GM21381 (cell line): ENCODE measurements at regions not wholly inside any gene's neighbourhood (a gene's known extent, or its start where the extent isn't known, plus 50 kb on each side); places are given as distances from the start of the nearest gene placed in this dataset.
"Not testable (repeated sequence)": the region's sequence is repeated elsewhere in the genome, so short reads cannot be mapped to it uniquely, and the experiment has no call there.

ENCODE experiments used
- ATAC-seq: cut with Tn5 transposase; IDR thresholded peaks from one replicate; pipeline ENCODE4 v1.9.1; 2021; ENCODE audit warnings: mild to moderate bottlenecking, moderate library complexity; ENCODE audit not compliant: unreplicated experiment

- no peak for ATAC-seq
Measured at GRCh38 chr5:7073666-7074065, 322.3 kb upstream of the ADCY2 start.

DNA sequence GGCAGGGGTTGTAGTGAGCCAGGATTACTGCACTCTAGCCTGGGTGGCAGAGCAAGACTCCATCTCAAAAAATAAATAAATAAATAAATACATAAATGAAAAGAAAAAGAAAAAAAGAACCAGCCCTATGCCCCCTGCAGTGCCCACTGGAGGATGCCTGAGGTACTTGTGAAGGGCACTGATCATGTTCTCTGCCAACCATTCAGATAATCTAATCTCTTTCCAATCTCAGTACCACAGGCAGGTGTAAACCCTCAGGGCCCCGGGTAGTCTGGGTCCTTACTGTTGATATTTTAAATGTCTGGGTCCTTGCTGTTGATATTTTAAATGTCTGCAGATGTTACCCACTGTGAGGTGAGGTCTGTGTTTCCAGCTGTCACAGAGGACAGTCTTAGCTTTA lies 321.8 kb upstream of the ADCY2 start:
- no peak for ATAC-seq

DNA sequence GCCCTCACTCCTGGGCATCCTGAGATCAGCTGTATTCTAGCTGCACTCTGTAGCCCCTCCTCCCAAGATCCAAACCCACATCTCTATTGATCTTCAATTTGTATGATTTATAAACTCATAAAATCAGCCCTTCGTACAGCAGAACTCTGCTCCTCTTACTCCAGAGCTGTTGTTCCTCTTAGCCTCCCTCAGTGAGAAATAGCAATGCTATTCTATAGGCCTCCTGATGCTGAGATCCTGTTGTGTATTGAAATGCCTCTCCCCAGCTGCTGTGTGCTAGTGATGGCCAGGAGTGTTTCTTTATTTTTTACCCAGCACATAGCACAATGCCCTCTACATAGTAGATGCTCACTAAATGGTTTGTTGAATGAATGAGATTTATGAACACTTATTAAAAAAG lies 320.5 kb upstream of the ADCY2 start:
- no peak for ATAC-seq

GRCh38 chr5:7078101-7078500 lies 317.8 kb upstream of the ADCY2 start:
- no peak for ATAC-seq

DNA sequence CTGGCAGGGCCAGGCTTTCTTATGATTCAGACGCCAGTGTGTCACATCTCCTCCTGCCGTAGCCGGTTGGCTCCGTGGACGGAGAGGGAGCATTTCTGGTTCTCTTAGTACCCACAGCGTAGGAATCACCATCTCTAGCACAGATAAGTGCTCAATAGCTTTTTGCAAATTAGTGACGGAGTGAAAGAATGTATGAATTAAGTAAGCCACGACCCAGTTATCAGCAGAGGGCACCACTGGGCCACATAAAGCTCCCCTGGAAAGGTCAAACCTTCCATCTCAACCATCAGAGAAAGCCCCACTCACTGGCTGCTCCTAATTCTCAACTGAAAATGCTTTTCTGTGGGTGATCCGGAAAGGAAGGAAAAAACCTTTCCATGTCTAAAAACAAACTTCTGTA lies 317.0 kb upstream of the ADCY2 start:
- no peak for ATAC-seq

- ATAC-seq: no peak
Measured at GRCh38 chr5:7080501-7080900, 315.4 kb upstream of the ADCY2 start.

- ATAC-seq: no peak
Measured at GRCh38 chr5:7087719-7088297, 308.1 kb upstream of the ADCY2 start.

GRCh38 chr5:7088849-7089248 lies 307.1 kb upstream of the ADCY2 start:
- ATAC-seq: no peak

GRCh38 chr5:7094626-7095025 lies 301.3 kb upstream of the ADCY2 start:
- ATAC-seq: no peak

GRCh38 chr5:7096294-7096693 lies 299.6 kb upstream of the ADCY2 start:
- ATAC-seq: no peak

DNA sequence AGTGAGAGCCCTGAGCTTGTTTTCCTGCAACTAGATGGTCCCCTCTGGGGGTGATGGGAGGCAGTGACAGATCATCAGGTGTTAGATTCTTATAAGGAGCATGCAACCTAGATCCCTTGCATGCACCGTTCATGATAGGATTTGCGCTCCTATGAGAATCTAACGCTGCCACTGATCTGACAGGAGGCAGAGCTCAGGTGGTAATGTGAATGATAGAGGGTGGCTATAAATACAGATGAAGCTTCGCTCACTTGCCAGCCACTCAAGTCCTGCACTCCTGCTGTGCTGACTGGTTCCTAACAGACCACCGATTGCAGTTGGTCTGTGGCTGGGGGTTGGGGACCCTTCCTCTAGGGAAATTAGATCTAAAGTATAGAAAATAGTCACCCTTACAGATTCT lies 290.6 kb upstream of the ADCY2 start:
- no peak for ATAC-seq

DNA sequence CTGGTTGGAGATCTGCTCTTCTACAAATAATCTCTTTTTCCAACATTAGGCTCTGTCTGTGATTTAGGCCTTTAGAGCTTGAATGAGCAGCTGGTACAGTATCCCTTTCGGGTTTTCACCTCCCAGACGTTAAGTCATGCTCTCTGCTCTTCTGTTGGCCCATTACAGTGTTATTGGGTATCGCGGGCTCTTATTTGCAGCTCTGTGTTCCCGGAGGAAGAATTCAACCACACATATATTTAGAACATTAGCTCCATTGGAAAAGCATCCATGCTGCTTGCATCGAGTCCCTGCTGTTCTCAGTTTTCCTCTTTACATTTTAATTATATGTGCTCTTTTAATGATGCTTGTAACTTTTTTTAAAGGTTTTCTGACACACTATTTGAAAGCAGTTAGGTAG lies 278.0 kb upstream of the ADCY2 start:
- no peak for ATAC-seq

DNA sequence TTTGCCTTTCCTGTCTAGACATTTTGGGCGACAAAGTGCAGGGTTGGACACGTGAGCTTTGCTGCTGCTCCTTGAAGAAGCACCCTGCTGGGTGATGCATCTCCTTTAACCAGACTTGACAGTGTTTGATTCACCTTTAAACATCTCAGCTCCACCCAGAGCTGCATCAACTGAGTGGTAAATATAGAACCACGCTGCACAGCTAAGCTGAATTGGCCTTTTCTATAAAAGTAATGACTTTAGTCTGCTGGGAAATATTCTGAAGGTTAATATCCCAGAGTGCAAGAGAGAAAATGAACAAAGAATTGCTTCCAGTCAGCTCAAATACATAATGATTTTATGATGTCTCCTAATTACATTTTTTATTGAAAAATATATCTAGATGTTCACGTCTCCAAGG lies 264.3 kb upstream of the ADCY2 start:
- ATAC-seq: no peak

DNA sequence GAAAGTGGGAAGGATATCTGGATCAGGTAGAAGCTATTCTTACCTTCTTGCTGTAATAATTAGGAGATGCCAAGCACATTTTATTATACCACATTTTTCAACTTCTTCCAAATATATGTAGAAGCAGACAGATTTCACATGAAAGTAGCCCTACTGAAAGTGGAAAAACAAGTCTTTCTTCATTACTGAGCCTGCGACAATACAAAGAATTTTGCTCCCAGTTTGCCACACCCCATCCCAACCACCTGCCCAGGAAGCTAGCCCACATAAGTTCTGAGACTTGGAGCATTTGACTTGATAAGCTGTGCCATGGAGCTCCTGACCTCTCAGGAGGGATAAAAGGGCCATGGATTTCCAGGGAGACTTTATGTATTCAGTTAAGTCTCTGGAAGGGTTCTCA lies 249.1 kb upstream of the ADCY2 start:
- ATAC-seq: no peak

- ATAC-seq: no peak
Measured at GRCh38 chr5:7157083-7157482, 238.9 kb upstream of the ADCY2 start.

DNA sequence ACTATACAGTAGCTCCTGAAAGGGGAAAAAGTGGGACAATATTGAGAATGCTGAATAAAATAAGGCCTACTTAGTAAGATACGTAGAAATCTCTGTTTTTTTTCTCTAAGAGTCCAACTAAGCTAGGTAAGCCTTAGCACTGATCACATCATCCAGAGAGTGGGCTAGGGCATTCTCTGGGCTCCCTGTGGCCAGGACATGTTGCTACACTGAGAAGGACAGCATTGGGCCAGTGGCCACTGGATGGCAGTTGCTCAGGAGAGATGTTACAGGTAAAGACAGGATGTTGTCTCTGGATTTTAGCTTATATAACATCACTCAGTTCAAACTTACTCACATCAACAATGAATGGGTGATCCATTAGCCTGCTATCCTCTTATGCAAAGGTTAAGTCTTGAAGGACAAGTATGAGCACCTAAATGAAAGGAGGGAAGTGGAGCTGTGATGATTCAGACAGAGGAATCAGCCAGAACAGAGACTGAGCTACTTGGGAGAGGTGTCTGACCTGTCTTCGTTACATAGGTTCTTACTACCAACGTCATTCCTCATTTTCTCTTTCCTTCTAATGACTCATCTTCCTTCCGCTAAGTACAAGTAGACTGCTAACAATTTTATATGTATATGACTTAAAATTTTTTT lies 226.6 kb upstream of the ADCY2 start:
- ATAC-seq: no peak

DNA sequence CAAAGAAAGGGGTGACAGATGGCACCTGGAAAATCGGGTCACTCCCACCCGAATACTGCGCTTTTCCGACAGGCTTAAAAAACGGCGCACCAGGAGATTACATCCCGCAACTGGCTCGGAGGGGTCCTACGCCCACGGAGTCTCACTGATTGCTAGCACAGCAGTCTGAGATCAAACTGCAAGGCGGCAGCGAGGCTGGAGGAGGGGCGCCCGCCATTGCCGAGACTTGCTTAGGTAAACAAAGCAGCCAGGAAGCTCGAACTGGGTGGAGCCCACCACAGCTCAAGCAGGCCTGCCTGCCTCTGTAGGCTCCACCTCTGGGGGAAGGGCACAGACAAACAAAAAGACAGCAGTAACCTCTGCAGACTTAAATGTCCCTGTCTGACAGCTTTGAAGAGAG lies 225.2 kb upstream of the ADCY2 start:
- ATAC-seq: not testable (repeated sequence)

DNA sequence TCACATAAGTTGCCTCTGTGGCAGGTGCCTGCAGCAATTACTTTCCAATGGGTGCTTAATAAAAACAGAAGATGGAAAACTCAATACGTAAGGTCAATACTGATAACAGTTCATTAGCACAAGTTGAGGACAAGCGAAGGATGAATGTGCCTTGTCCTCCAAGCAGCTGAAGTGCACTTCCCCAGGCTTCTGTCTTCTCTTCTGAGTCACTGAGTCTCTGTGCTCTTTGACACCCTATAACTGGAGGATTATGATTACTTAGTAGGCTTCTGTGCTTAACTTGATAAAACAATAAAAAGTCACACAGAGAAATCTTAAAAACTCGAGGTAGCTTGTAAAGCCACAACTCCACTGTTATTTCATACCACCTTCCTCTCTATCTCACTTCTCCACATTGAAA lies 216.6 kb upstream of the ADCY2 start:
- ATAC-seq: no peak

- no peak for ATAC-seq
Measured at GRCh38 chr5:7181841-7182240, 214.1 kb upstream of the ADCY2 start.

DNA sequence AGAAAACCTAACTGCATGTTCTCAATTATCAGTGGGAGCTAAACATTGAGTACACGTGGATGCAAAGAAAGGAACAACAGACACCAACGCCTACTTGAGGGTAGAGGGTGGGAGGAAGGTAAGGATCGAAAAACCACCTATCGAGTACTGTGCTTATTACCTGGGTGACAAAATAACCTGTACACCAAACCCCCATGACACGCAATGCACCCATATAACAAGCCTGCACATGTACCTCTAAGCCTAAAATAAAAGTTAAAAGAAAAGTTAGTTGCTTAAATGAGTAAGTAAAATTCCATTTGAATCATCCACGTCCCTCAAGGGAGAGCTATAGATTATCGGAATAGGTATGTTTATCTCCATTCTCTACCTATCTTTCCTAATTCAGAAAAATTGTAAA lies 210.2 kb upstream of the ADCY2 start:
- no peak for ATAC-seq

- no peak for ATAC-seq
Measured at GRCh38 chr5:7186818-7187217, 209.1 kb upstream of the ADCY2 start.

DNA sequence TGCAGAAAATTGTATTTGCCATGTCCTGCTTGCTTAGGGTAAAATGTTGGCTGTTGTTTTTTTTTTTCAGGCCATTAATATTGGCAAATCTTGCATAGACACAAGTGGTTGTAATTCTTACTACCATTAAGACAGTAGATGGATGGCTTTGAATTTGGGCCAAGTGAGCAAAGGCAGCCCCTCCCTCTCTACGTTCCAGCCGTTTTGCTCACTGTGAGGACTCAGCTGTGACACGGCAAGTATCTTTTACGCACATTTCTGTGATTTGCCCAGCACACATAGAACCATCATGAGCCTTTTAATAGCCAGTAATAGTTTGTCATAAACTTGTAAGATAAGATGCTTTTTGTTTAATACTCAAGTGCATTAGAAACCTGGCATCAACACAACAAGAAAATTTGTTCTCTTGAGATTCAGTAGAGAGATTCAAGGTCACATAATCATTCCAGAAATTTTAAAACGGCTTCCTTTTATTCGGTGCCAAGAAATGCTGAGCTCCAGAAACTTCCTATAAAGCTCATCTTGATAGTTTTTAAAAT lies 205.2 kb upstream of the ADCY2 start:
- no peak for ATAC-seq

- no peak for ATAC-seq
Measured at GRCh38 chr5:7192016-7192415, 203.9 kb upstream of the ADCY2 start.
